Vagina (tissue), 2 donors: ENCODE measurements at regions not wholly inside any gene's neighbourhood (a gene's known extent, or its start where the extent isn't known, plus 50 kb on each side); places are given as distances from the start of the nearest gene placed in this dataset.

Source experiments
- POLR2A ChIP-seq, 2 donors: fragments of 450-650 bp; IDR thresholded peaks; one replicate each; pipeline ENCODE4 v1.6.1; 2017; ENCODE audit warnings: antibody characterized with exemption in 2 of 2, mild to moderate bottlenecking in 2 of 2, moderate library complexity in 2 of 2
- POLR2AphosphoS5 ChIP-seq, 2 donors: sonication (generic); formaldehyde crosslinking; IDR thresholded peaks; one replicate each; pipeline ENCODE4 v1.9.0; 2017; ENCODE audit warnings: antibody characterized with exemption in 2 of 2, mild to moderate bottlenecking in 2 of 2, low read depth in 1 of 2; ENCODE audit not compliant: insufficient read depth in 1 of 2
- TF ChIP-seq, protein P1 (sequence below), 3 experiments: fragments of 450-650 bp in 2 of 3; fragments of 200-600 bp in 1 of 3; sonication (generic) in 1 of 3; IDR thresholded peaks; one replicate each; pipeline ENCODE4 v1.5.1; 2017 to 2019; ENCODE audit warnings: antibody characterized with exemption in 3 of 3, mild to moderate bottlenecking in 2 of 3, moderate library complexity in 2 of 3

DNA sequence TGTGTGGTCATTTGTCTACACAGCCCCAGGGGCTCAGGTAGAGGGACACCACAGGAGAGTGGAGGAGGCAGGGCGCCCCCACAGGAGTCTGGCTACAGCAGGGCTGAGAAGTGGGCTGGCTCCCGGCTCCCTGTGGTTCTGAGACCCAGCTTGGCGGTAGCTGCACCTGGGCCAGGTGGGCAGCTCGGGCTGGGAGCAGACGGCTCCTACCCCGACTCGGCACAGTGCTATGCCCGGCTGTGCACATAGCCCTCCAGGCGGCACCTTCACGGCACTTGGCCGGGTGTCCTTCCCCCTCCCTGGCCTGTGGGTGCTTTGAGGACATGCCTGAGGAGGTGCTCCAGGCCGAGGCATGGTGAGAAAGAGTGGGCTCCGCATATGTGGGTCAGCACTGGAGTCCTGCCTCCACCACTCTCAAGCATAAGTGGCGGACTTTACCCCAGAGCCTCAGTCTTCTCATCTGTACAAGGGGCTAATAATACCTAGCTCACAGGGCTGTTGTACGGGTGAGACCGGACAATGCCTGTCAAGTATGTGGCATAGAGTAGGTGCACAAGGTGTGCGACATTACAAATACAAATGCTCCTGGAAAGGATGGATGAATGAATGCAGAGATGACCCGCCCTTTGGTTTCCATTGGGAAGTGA is 50.1 kb upstream of the JPH3 start:
- TF ChIP-seq, protein P1, sequence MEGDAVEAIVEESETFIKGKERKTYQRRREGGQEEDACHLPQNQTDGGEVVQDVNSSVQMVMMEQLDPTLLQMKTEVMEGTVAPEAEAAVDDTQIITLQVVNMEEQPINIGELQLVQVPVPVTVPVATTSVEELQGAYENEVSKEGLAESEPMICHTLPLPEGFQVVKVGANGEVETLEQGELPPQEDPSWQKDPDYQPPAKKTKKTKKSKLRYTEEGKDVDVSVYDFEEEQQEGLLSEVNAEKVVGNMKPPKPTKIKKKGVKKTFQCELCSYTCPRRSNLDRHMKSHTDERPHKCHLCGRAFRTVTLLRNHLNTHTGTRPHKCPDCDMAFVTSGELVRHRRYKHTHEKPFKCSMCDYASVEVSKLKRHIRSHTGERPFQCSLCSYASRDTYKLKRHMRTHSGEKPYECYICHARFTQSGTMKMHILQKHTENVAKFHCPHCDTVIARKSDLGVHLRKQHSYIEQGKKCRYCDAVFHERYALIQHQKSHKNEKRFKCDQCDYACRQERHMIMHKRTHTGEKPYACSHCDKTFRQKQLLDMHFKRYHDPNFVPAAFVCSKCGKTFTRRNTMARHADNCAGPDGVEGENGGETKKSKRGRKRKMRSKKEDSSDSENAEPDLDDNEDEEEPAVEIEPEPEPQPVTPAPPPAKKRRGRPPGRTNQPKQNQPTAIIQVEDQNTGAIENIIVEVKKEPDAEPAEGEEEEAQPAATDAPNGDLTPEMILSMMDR (IDR thresholded peaks at IDR 0.05) = no peak
- TF ChIP-seq POLR2A (IDR thresholded peaks at IDR 0.05) (no peak), POLR2AphosphoS5 (IDR thresholded peaks at IDR 0.05; ENCODE audit: insufficient read depth in 1 of 2, low read depth in 1 of 2) (no peak)
